Keratinocyte (primary cell): ENCODE measurements at regions not wholly inside any gene's neighbourhood (a gene's known extent, or its start where the extent isn't known, plus 50 kb on each side); places are given as distances from the start of the nearest gene placed in this dataset.
A peak's percentile ranks its signal among the peaks of the same experiment; 100 is the strongest.

Experiments
- DNase-seq: peaks from one replicate; pipeline ENCODE4 v3.0.0-alpha.2; 2011; ENCODE audit warnings: low read depth, missing footprints, low spot score
- FAIRE-seq: peaks from 2 replicates; lab custom pipeline; 2011; peaks lifted over from hg19 to GRCh38; lab: Jason Lieb, UNC
- H2AFZ ChIP-seq: 2 replicates; pipeline ENCODE4 v1.6.0; 2012; ENCODE audit warnings: low read length, control low read depth, inconsistent platforms; ENCODE audit not compliant: control insufficient read depth
- H3K27ac ChIP-seq: 2 replicates; pipeline ENCODE4 v1.5.1; 2011; ENCODE audit warnings: low read length; ENCODE audit not compliant: control insufficient read depth, insufficient read depth
- H3K27me3 ChIP-seq: 3 replicates; pipeline ENCODE4 v1.6.0; 2011; ENCODE audit warnings: low read length; ENCODE audit not compliant: control insufficient read depth, insufficient read depth; ENCODE audit errors: extremely low read depth
- H3K36me3 ChIP-seq, 2 experiments: 2 replicates in 1 of 2; 3 replicates in 1 of 2; pipeline ENCODE4 v1.5.1; 2011; ENCODE audit warnings: low read length in 2 of 2, mild to moderate bottlenecking in 1 of 2; ENCODE audit not compliant: control insufficient read depth in 2 of 2, insufficient read depth in 2 of 2; ENCODE audit errors: extremely low read depth in 1 of 2
- H3K4me1 ChIP-seq: 3 replicates; pipeline ENCODE4 v1.5.1; 2011; ENCODE audit warnings: low read length; ENCODE audit not compliant: control insufficient read depth, insufficient read depth; ENCODE audit errors: extremely low read depth
- H3K4me2 ChIP-seq: 3 replicates; pipeline ENCODE4 v1.6.0; 2011; ENCODE audit warnings: low read depth, low read length; ENCODE audit not compliant: control insufficient read depth, insufficient read depth; ENCODE audit errors: extremely low read depth
- H3K4me3 ChIP-seq, 3 experiments: fragments of 200-600 bp in 1 of 3; sonication (generic) in 1 of 3; 2 replicates in 2 of 3; 3 replicates in 1 of 3; pipeline ENCODE4 v1.5.1; 2011 to 2016; ENCODE audit warnings: low read length in 3 of 3, mild to moderate bottlenecking in 3 of 3, control low read depth in 2 of 3, inconsistent platforms in 1 of 3, low read depth in 1 of 3, mixed read lengths in 1 of 3, mixed run types in 1 of 3, moderate library complexity in 1 of 3; ENCODE audit not compliant: control insufficient read depth in 2 of 3, insufficient read depth in 2 of 3; ENCODE audit errors: extremely low read depth in 1 of 3
- H3K79me2 ChIP-seq: 2 replicates; pipeline ENCODE4 v1.6.0; 2012; ENCODE audit warnings: low read length; ENCODE audit not compliant: control insufficient read depth, insufficient read depth
- H3K9ac ChIP-seq: 3 replicates; pipeline ENCODE4 v1.6.0; 2011; ENCODE audit warnings: low read length; ENCODE audit not compliant: control insufficient read depth, insufficient read depth; ENCODE audit errors: extremely low read depth
- H3K9me1 ChIP-seq: 3 replicates; pipeline ENCODE4 v1.6.0; 2011; ENCODE audit warnings: low read length; ENCODE audit not compliant: control insufficient read depth, insufficient read depth; ENCODE audit errors: extremely low read depth
- H3K9me3 ChIP-seq: 2 replicates; pipeline ENCODE4 v1.5.1; 2012; ENCODE audit warnings: low read depth, low read length; ENCODE audit not compliant: control insufficient read depth
- H4K20me1 ChIP-seq: 3 replicates; pipeline ENCODE4 v1.6.0; 2011; ENCODE audit warnings: low read length; ENCODE audit not compliant: control insufficient read depth, insufficient read depth; ENCODE audit errors: extremely low read depth
- EZH2 ChIP-seq: IDR thresholded peaks from one replicate; pipeline ENCODE4 v1.6.1; 2012; ENCODE audit warnings: inconsistent platforms, mild to moderate bottlenecking, low read length, moderate library complexity
- dilution Hi-C: fragments of 300-500 bp; cut with MboI; formaldehyde crosslinking; loops from one replicate; pipeline ENCODE4 v1.7.0; 2020; ENCODE audit warnings: low sequenced_read_pairs; ENCODE audit not compliant: extremely low pct_ligation_motif_present
- TF ChIP-seq, protein P1 (sequence below), 3 experiments: IDR thresholded peaks in 1 of 3; conservative IDR thresholded peaks in 1 of 3; optimal IDR thresholded peaks in 1 of 3; 2 replicates in 2 of 3; 3 replicates in 1 of 3; pipeline versions ENCODE3 to v1.5.1; 2011; ENCODE audit warnings: low read length in 3 of 3, mild to moderate bottlenecking in 3 of 3, moderate library complexity in 2 of 3, control low read depth in 1 of 3, inconsistent platforms in 1 of 3; ENCODE audit not compliant: insufficient read depth in 2 of 3; ENCODE audit errors: extremely low read depth in 1 of 3

DNA sequence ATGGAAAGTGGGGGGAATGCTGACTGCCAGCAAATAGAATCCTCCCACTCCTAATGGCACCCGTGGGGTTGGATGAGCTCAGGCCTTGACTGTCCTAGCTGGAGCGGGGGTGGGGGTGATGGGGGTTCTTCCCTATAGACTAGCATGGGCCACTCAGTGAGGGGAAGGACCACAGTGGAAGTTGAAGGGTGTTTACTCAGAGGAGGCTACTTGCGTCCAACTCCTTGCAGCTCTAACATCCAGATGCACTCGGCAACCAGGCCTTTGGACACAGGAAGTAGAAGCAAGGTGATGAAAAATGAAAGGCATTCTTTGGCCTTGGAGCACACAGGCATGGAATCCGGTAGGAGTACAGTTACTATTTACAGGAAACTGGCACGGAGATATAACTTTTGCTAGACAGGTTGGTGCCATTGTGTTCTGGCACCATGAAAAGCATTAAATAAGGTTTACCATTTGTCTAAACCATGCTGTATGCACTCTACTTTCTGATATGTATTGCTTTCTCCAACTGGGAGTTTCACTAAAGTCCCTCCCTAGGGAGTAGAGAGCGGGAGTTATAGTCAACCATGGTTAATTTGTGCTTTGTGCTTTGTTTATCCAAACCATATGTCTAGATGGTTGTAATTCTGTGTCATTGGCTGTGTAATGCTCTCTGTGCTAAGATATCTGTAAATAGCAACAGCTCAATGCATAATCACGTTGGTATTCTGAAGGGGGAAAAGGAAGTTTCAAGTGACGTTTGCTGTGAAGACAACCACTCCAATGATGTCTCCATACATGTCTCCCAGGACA, 125.3 kb downstream of the TSHZ3 start:
- dilution Hi-C loops, result no loop called here
- no peak overlapping the region for H3K27ac ChIP-seq
- no peaks in the 10 kb centered on the region for H3K4me1 ChIP-seq
- H3K27me3 ChIP-seq, result no peaks in the 10 kb centered on the region
- no peak overlapping the region for H2AFZ ChIP-seq
- no peaks in the 10 kb centered on the region for H3K79me2 ChIP-seq
- no peak for TF ChIP-seq EZH2
- TF ChIP-seq, protein P1, sequence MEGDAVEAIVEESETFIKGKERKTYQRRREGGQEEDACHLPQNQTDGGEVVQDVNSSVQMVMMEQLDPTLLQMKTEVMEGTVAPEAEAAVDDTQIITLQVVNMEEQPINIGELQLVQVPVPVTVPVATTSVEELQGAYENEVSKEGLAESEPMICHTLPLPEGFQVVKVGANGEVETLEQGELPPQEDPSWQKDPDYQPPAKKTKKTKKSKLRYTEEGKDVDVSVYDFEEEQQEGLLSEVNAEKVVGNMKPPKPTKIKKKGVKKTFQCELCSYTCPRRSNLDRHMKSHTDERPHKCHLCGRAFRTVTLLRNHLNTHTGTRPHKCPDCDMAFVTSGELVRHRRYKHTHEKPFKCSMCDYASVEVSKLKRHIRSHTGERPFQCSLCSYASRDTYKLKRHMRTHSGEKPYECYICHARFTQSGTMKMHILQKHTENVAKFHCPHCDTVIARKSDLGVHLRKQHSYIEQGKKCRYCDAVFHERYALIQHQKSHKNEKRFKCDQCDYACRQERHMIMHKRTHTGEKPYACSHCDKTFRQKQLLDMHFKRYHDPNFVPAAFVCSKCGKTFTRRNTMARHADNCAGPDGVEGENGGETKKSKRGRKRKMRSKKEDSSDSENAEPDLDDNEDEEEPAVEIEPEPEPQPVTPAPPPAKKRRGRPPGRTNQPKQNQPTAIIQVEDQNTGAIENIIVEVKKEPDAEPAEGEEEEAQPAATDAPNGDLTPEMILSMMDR (optimal IDR thresholded peaks at IDR 0.05 in 1 of 3, IDR thresholded peaks at IDR 0.05 in 1 of 3, conservative IDR thresholded peaks at IDR 0.05 in 1 of 3; ENCODE audit: extremely low read depth in 1 of 3, insufficient read depth in 2 of 3, low read length in 3 of 3), result no peak
- no peak overlapping the region for H3K9ac ChIP-seq
- DNase-seq (no peak), FAIRE-seq (no peak)
- no peaks in the 10 kb centered on the region for H3K36me3 ChIP-seq
- H3K9me1 ChIP-seq, result no peaks in the 10 kb centered on the region
- no peaks in the 10 kb centered on the region for H3K9me3 ChIP-seq
- no peak overlapping the region for H3K4me2 ChIP-seq
- H3K4me3 ChIP-seq, result no peak overlapping the region
- H4K20me1 ChIP-seq, result no peaks in the 10 kb centered on the region

DNA sequence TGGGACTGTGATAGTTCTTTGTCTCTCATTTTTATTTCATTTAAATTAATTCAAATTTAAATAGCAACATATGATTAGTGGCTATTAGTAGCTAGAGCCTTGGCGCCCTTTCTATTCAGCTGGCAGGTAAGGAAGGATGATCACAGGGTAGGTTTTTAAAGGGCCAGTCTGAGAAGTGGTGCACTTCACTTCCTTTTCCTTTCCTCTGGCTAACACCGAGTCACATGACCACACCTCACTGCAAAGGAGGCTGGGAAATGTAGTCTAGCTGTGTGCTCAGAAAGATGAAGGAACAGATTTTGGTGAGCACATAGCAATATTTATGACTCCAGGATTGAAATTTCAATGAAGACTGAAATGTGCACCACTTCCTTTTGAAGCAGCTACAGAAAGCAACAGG, 128.7 kb downstream of the TSHZ3 start:
- Histone ChIP-seq H3K4me2 (no peak overlapping the region), H3K36me3 (no peaks in the 10 kb centered on the region), H3K4me3 (no peak overlapping the region), H3K27ac (no peak overlapping the region), H3K27me3 (no peaks in the 10 kb centered on the region), H3K4me1 (no peaks in the 10 kb centered on the region), H3K9me1 (no peaks in the 10 kb centered on the region), H3K79me2 (no peaks in the 10 kb centered on the region), H4K20me1 (no peaks in the 10 kb centered on the region), H3K9ac (no peak overlapping the region), H2AFZ (no peak overlapping the region), H3K9me3 (no peaks in the 10 kb centered on the region)
- TF ChIP-seq EZH2, result no peak
- TF ChIP-seq, protein P1 (optimal IDR thresholded peaks at IDR 0.05 in 1 of 3, IDR thresholded peaks at IDR 0.05 in 1 of 3, conservative IDR thresholded peaks at IDR 0.05 in 1 of 3; ENCODE audit: extremely low read depth in 1 of 3, insufficient read depth in 2 of 3, low read length in 3 of 3), result no peak
- no peak for DNase-seq
- peak; percentile 83 for FAIRE-seq
- dilution Hi-C loops, result no loop called here
